ENCODE measurements at regions not wholly inside any gene's neighbourhood (a gene's known extent, or its start where the extent isn't known, plus 50 kb on each side); places are given as distances from the start of the nearest gene placed in this dataset.

DNA sequence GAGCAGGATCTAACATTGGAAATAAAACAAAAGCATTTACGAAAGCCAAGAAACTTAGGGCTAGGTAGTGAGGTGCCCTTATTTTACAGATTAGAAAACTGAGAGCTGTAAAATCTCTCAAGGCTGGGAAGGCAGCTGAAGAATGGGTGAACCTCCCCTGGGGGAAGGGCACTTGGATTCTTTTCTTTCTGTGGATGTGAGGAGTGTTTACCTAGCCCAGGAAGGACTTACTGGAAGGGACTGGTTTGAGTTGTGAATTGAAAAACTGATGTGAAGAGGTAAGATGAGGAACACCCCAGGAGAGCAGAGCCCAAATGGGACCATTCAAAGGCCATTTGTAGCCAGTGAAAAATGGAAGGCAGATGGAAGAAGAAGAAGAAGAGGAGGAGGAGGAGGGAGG lies 74.7 kb upstream of the NGF start:
- no peak for DNase-seq
- in situ Hi-C loops (cut with HindIII; ENCODE audit: low pct_ligation_motif_present, low sequenced_read_pairs), result no loop called here

DNA sequence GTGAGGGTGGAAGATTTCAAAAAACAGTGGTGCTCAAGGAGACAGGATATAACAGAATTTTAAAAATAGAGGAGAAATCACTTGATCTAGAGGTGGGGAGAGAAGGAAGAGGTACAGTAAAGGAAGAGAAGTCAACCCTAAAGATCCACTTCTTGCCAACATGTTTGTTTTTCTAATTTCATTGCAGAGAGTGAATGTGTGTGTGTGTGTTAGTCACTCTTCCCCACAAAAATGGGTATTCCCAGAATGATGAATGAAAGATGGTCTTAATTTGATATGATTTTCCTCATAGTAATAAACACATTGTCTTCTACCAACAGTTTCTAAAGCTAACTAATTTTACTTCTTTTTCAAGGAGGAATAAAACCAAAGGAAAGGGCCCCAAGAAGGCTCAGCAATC lies 74.2 kb upstream of the NGF start:
- no peaks in the 10 kb centered on the region for H3K27me3 ChIP-seq (replicated peaks)
- H3K36me3 ChIP-seq (replicated peaks), result no peaks in the 10 kb centered on the region
- no peak for DNase-seq
- H3K27ac ChIP-seq, result no peak overlapping the region
- in situ Hi-C loops (cut with HindIII; ENCODE audit: low pct_ligation_motif_present, low sequenced_read_pairs), result no loop called here
- TF ChIP-seq, protein P1, sequence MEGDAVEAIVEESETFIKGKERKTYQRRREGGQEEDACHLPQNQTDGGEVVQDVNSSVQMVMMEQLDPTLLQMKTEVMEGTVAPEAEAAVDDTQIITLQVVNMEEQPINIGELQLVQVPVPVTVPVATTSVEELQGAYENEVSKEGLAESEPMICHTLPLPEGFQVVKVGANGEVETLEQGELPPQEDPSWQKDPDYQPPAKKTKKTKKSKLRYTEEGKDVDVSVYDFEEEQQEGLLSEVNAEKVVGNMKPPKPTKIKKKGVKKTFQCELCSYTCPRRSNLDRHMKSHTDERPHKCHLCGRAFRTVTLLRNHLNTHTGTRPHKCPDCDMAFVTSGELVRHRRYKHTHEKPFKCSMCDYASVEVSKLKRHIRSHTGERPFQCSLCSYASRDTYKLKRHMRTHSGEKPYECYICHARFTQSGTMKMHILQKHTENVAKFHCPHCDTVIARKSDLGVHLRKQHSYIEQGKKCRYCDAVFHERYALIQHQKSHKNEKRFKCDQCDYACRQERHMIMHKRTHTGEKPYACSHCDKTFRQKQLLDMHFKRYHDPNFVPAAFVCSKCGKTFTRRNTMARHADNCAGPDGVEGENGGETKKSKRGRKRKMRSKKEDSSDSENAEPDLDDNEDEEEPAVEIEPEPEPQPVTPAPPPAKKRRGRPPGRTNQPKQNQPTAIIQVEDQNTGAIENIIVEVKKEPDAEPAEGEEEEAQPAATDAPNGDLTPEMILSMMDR (IDR thresholded peaks at IDR 0.05; ENCODE audit: low read depth, low read length, missing control alignments), result no peak
- H3K4me3 ChIP-seq (ENCODE audit: low read depth, low read length), result no peak overlapping the region

More for the DNA sequence above, 74.7 kb upstream of the NGF start:
- TF ChIP-seq, protein P1 (IDR thresholded peaks at IDR 0.05; ENCODE audit: low read depth, low read length, missing control alignments), result no peak
- H3K27ac ChIP-seq, result no peak overlapping the region
- no peaks in the 10 kb centered on the region for H3K27me3 ChIP-seq (replicated peaks)
- no peak overlapping the region for H3K4me3 ChIP-seq (ENCODE audit: low read depth, low read length)
- H3K36me3 ChIP-seq (replicated peaks), result no peaks in the 10 kb centered on the region

DNA sequence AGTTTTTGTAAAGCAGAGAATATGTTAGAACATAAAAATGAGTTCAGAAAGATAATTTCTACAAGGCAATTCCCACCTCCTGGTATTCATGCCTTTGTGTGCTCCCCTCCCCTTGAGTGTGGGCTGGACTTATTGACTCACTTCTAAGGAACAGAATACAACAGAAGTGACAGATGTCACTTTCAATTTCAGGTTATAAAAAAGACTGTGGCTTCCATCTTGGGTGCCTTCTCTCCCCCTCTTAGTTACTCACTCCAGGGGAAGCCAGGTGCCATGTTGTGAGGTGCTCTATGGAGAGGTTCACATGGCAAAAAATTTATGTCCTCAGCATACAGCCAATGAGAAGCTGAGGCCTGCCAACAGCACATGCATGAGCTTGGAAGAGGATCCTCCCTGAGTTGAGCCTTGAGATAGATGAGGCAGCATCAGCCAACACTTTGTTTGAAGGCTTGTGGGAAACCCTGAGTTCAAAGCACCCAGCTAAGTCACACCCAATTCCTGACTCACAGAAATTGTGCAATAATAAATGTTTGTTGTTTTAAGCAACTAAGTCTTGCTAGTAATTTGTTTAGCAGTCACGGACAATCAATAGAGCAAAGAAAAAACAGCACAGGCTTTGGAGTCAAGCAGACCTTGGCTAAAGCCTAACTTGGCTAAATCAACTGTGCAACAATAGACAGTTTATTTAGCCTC lies 73.5 kb upstream of the NGF start:
- TF ChIP-seq, protein P1 (IDR thresholded peaks at IDR 0.05; ENCODE audit: low read depth, low read length, missing control alignments), result no peak
- in situ Hi-C loops (cut with HindIII; ENCODE audit: low pct_ligation_motif_present, low sequenced_read_pairs), result no loop called here
- DNase-seq, result peak; percentile 45

DNA sequence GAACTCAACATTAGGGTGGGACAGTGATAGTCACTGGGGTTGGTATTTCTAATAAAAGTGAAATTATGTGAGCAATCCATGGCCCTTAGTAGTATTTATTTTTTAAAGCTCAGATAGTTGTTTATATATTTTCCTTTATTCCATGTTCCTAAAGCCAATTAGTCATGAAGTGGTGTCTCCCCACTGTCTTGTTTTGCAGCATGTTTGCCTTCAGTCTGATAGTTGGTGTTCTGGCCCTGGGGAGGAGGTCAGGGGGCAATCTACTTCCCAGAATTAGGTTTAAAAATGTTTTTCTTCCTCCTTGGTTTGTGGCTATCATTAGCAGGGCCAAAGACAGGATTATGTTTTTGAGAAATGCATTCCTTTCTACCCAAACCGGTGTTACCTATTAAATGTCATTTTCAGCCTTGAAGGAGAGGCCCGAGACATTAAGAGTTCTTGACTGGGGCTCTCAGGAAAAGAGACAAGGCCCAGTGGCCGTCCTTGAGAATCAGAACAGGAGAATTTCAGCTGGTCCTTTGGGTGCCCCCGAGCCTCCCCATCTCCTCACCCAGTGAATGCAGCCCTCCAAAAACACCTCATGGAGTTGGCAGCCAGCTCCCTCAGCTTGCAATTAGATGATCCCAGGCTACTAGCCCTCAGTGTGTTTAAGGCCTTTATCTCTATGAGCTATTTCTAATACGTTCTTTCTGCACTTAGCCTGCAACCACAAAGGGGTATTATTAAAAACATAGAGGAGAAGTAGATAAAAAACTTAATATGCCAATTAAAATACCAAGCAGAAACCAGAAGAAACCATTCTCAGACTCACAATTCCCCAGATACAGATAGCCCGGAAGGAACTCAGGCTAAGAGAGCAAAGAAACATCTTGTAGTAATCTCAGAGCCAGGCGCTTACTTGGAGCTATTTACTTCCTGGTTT lies 71.3 kb upstream of the NGF start:
- Histone ChIP-seq H3K27me3 (replicated peaks) (no peaks in the 10 kb centered on the region), H3K36me3 (replicated peaks) (no peaks in the 10 kb centered on the region), H3K4me3 (ENCODE audit: low read depth, low read length) (no peak overlapping the region), H3K27ac (no peak overlapping the region)
- in situ Hi-C loops (cut with HindIII; ENCODE audit: low pct_ligation_motif_present, low sequenced_read_pairs), result no loop called here
- TF ChIP-seq, protein P1 (IDR thresholded peaks at IDR 0.05; ENCODE audit: low read depth, low read length, missing control alignments), result no peak
- DNase-seq, result no peak

More for the DNA sequence above, 73.5 kb upstream of the NGF start:
- Histone ChIP-seq H3K4me3 (ENCODE audit: low read depth, low read length) (no peak overlapping the region), H3K27ac (no peak overlapping the region), H3K27me3 (replicated peaks) (no peaks in the 10 kb centered on the region), H3K36me3 (replicated peaks) (no peaks in the 10 kb centered on the region)

DNA sequence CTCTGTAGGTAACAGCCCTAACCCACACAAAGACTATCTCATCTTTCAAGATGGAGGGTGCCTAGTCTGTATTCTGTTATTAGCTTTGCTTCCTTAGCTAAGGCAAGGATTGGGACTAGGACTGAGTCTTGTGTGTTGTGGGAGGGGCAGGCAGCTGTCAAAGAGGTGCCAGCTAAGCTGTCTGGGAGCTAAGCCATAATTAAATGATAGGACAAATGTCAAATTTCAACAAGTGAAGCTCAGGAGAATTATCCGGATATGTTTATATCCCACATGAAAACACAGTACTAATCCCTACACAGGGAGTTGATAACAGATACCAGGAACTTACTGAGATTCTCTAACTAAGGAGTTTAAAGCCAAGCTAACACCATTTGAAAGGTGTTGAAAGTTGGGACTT lies 70.5 kb upstream of the NGF start:
- no peak overlapping the region for H3K4me3 ChIP-seq (ENCODE audit: low read depth, low read length)
- no peaks in the 10 kb centered on the region for H3K27me3 ChIP-seq (replicated peaks)
- H3K36me3 ChIP-seq (replicated peaks), result no peaks in the 10 kb centered on the region
- H3K27ac ChIP-seq, result no peak overlapping the region
- in situ Hi-C loops (cut with HindIII; ENCODE audit: low pct_ligation_motif_present, low sequenced_read_pairs), result no loop called here
- no peak for DNase-seq
- TF ChIP-seq, protein P1 (IDR thresholded peaks at IDR 0.05; ENCODE audit: low read depth, low read length, missing control alignments), result no peak

Data from brain microvascular endothelial cell (primary cell).